Activated naive CD4-positive, alpha-beta T cell treated with anti-CD3 and anti-CD28 coated beads, Interleukin-2, amount 50 U/mL, for 16 hours (primary cell): ENCODE measurements at regions not wholly inside any gene's neighbourhood (a gene's known extent, or its start where the extent isn't known, plus 50 kb on each side); places are given as distances from the start of the nearest gene placed in this dataset.

Experiments used
- DNase-seq: peaks from one replicate; pipeline ENCODE4 v3.0.0-alpha.2; 2020

DNA sequence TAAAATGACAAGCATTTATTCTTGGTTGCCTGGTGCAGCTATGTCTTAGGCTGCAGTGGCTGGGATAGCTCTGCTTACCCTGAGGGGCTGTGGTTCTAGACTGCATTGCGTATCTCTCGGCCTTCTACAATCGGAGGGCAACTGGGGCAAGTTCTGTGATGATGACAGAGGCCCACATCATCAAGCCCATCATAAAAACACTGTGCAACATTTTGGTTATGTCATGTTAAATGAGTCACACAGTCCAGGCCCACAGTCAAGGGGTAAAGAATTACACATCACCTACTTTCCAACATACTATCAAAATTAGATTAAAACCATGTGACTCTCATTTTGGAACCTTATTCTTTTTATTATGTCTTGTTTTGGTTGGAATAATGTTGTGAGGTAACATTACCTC, 120.2 kb upstream of the GUCY1A1 start:
- DNase-seq = no peak

DNA sequence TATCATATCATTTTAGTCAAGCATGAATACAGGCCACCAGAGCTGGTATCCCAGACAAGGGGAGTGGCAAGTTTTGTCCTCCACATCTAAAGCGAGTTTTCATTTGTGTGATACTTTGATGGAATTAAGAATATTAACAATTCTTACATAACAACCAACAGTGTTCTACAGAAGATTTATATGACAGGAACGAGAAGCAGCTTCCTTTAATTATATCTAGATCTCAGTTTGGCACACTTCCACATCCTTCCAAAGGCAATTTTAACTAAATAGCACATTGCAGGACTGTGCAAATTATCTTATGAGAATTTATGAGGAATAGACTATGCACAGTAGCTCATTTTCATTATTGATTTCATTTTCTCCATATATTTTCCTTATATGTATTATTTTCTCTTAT, 121.2 kb upstream of the GUCY1A1 start:
- no peak for DNase-seq

DNA sequence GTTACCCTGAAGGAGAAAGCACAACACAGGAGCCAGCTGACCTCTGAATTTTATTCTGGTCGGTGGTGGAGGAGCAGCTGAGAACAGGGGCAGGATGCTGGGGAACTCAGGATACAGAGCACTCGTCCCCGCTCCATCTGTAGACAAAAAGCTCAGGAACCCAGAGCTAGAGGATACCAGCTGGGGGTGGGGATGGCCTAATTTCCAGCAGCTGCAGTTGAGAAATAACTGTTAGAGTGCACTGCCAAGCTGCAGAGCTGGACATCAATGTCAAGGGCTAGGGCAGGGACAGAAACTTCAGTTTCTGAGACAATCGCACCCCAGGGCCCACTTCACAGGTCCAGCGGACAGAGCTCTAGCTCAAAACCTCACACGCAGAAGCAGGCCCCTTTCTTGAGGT, 122.1 kb upstream of the GUCY1A1 start:
- DNase-seq = no peak

DNA sequence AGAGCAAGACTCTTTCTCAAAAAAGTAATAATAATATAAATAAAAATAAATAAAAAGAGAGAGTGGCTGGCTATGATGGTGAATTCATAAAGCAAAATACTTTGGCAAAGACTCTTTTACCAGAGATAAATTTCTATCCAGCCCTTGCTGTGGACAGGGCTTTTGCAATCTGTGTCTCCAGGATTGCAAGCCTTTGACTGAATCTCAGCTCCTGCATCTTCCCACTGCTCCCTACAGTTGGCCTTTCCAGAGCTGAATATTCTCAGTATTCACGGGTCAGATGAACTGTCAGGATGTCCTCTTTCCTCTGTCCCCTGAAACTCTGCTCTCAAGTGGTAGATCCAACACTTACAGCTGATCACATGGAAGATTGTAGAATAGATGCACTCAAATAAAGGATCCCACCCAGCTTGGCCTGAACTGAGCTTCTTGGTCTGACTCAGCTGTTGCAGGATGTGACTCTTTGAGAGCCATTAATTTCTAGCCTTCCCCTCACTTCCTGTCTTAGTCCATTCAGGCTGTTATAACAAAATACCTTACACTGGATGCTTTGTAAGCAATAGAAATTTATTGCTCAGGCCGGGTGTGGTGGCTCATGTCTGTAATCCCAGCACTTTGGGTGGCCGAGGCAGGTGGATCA, 123.4 kb upstream of the GUCY1A1 start:
- DNase-seq = no peak

DNA sequence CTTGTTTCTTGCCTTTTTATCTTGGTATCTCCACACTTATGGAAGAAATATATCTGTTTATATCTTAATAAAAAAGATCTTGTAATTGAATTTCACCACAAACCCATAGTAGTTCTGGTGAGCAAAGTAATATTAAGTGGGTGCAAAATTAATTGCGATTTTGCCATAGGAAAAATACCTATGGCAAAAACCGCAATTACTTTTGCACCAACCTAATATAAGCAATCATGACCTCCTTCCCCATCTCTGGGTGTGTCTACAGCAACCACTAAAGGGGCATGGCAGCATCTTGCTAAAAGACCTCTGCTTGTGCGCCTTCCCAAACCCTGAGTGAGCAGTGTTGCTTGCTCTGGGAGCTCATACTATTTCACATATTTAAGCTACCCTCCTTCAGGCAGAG, 124.2 kb upstream of the GUCY1A1 start:
- DNase-seq = no peak

DNA sequence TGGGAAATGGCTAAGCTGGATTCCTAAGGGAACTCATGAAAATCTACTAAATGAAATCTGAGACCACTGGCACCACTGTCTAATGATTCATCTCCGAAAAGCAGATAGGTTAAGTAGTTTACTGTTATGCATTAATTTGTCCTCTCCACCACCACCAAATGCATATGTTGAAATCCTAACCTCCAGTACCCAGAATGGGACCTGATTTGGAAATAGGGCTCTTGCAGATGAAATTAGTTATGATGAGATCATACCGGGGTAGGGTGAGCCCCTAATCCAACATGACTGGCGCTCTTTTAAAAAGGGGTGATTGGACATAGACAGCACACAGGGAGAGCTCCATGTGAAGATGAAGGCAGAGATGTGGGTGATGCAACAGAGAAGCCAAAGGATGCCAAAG, 124.9 kb upstream of the GUCY1A1 start:
- no peak for DNase-seq

DNA sequence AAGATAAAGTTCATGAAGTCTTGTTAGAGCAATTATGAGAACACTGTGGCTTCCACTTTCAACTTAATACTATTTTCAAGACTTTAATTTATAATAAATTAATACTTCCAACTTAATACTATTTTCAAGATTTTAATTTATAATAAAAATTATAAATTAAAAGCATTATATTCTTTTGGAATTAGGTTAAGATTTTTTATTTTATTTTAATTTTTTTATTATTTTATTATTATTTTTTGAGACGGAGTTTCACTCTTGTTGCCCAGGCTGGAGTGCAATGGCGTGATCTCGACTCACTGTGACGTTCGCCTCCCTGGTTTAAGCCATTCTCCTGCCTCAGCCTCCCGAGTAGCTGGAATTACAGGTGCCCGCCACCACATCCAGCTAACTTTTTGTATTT, 126.0 kb upstream of the GUCY1A1 start:
- DNase-seq = no peak

DNA sequence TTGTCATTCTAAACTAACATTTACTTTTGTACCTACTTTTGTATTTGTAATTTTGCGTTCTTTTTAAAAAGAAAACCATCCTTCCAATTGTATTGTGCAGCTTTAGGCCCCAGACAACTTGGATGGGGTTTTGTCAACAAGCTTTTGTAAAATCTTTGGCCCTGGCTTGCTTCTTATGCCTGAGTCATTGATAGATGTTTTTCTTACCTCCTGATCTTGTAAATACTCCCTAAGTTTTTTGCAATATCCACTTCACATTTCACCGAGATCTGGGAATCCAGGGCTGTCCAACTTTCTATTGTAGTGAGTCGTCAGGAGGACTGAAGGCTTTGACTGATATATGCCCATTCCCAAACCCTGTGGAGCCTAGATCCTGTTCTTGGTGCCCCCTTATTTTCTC, 126.9 kb upstream of the GUCY1A1 start:
- DNase-seq = no peak

DNA sequence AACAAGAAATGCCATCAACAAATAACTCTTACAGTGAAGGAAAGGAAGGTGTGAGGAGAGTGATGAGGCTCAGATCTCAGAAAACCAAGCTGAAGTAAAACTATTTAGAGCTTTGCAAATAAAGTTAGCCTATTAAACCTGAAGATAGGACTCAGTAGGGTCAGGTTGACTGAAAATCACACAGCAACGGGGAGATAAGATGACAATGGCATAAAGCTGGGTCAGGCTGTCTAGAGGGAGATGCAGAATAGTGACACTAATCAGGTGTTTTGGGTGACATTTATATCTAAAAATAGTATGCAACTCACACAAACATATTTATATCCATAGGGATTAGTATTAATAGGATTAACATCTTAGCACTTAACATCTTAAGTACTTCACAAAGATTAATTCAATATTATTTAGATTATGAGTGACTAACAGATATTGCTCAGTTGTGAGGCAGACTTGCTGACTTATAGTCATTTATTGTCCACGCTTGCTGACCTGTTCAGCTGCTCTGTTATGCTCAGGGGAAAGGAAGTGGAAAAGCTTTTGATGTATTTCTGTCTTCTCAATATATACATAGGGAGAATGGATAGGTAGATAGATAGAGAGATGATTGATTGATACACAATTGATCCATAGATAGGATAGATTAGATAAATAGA, 130.7 kb upstream of the GUCY1A1 start:
- no peak for DNase-seq

DNA sequence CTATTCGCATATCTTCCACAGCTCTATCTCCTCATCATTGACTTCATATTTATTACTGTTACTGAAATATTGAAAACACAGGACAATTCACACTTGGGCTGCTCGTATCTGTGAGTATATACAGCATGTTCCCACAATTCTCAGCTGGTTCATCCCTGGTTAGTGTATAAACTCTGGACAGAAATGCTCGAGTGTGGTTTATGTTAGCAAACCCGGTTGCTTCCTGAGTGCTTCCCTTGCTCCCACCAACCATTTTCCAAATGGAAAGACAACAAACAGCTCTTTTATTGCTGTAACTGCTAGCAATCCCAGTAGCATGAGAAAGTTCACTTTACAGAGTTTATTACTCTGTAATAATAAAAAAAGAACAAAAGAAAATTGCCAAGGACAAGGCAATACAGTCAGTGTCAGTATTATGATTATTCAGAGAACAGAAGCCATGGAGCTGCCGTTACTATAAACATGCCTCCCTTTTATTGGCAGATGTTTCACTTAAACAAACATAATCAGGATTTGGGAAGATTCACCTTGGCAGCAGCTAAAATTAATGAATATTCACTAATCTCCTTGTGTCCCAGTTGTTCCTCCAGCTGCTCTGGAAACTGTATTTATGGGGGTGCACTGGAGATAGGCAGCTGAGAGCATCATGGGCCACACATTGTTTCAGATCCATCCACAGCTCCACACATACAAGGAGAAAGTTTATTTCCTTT, 134.1 kb upstream of the GUCY1A1 start:
- DNase-seq = no peak

DNA sequence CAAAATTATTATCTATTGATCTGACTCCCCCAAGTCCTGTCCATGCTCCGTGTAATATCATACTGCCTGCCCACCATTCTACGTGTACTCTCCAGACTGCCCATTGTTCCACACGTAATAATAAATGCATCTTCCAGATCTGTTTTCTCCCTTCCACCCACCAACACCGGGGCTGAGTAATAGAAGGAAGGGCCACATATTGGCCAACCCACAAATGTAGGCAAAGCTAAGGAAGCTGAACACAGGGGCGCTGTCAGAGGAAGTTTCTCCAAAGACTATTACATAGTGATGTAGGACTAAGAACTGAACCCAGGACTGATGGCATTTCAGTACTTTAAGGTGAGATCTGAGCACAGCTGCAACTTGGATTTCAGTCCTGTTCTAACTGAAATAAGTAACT, 135.8 kb upstream of the GUCY1A1 start:
- DNase-seq = no peak

DNA sequence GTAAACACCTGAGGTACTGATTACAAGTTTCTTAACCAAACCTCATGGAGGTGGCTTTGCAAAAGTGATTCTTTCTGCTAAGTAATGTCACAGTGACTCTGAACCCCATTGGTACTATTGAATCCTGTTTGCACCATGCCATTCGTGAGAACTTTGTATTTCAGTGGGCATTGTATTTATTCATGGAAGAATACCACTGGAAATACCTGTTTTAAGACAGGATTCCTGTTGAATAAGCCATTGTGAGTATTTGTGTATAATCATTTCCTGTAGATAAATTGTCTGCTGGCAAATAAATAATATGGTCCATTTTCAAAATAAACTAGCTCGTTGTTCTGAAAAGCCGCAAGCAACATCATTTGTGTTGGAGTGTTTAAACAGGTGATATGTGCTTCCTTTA, 136.4 kb upstream of the GUCY1A1 start:
- no peak for DNase-seq

DNA sequence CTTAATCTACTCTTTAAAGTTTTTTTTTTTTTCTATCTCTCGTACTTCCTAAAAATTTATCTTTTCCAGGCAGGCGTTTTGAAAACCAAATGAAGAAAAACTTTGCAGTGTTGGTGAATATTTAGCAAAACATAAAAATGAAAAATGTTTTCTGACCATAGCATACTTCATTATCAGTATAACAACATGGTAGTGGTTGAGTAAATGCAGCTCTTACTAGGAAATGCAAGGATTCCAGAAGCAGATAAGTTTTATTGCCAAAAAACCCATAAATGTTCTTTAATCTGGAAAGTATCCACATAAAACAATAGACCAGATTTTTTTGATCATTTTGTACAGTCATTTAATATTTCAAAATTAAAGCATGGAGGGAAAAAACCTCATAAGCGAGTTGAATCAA, 136.9 kb upstream of the GUCY1A1 start:
- no peak for DNase-seq

DNA sequence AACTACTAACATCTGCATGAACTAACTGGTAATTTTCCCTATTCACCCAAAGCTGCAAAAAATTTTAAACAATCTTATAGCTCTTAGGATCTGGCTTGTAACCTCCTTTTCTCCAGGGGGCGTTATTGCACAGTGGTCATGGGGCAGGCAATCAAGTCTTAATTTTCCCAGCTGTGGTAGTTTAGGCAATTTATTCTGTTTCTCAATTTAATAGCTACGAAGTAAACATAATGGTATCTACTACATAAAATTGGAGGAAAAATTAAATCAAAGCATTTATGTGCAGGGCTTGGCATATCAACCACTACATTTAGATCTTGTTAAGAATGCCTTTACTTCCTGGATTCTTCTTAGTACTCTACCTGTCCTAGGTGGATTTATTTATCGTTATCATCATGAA, 137.4 kb upstream of the GUCY1A1 start:
- DNase-seq = no peak

DNA sequence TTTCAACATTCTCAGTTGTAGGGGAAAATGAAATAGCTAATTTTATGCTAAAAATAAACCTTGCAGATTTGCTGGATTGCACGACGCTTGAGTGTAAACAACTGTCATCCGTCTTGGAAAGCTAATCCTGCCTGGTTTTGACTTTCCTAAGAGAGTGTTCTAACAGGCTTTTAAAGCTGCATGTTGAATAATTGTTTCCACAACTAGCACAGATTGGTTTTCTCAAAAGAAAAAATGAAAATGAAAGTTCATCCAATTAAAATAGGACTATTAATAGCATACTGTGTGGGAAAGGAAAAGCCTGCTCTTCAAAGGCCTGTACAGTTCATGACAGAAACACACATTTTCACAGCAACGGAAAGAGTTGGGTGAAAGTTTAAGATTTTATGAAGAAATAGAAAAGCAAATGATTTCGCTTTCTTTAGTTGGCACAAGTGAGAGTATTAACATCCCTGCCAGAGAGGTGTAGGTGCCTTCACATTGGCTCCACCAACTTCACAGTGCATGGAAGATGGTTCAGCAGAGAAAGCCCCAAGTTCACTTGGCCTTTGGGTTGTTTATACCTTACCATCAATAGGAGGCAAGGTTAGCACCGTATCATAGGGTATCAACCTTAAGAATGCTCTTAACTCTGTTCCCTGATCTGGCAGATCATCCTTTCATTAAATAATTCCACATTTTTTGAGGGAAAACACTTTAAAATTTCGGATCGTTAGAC, 140.0 kb upstream of the GUCY1A1 start:
- DNase-seq = no peak

DNA sequence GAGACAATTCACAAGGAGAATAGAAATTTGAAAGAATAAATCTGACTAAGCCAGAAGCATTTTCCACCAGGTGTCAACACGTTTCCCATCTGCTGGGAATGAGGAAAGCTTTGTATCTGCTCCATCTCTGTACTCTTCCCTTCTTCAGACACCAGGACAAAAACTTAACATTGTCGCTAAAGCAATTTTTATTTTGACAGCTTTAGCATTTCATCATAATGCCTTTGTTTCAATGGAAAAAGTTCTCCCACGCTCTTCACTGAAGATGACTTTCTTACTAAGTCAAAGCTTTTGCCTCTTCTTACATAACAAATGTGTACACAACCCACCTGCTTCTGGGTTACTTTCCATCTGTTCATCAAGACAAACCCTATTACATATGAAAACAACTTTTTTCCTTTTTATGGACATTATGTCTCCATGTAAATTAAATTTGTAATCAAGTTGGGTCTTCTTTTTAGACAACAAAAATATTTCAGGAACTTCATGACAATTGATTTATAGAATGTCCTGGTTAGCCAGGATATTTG, 141.7 kb upstream of the GUCY1A1 start:
- DNase-seq = no peak

DNA sequence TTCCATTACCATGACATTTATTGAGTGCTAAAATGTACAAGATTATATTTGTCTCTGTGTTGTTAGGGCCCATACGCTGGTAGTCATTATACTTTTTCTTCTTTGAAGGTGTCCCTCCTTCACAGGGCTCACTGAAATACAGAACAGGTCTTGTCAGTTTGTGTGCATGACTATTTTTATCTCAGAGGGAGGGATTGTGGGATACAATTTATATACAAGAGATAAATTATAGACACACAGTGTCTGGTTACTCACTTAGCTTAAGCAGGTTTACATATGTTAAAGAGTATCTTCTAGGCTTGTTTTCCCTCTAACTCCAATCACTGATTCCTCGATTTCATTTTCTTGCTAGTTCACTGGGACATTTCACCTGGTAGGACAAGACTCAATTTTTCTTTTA, 143.3 kb upstream of the GUCY1A1 start:
- DNase-seq = no peak

DNA sequence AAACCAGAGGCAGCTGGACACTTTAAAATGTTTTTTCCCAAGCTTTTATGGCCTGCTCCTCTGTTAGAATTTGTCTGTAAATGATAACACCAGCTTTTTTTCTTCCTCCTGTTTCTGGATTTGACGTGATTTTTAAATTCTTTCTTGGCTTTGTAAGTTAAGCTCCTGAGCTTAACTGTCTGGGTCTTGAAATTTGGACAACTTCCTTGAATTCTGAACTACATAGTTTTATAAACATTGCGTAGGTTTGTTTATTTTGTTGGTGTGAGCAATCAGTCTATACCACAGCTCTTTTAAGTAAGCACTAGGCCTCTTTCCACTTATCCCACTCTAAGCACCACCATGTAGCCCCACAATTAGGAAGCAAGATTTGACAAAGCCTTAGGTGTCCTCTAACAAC, 144.4 kb upstream of the GUCY1A1 start:
- DNase-seq = no peak

DNA sequence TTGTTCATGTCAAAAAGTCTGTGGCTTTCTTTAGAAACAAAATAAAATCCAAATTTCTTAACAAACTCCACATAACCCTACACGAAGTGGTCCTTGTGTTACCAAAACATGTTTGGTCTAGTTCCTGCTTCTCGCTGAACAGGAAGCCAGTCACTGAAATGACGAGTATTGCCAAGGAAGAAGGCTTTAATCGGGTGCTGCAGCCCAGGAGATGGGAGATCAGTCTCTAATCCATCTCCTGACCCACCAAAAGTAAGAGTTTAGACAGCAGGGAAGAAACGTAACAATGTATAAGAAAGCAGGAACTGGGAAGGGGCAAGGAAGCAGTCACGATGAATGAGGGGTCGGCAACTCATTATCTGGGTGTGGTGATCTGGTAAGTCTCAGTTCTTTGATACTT, 144.6 kb upstream of the MAP9 start:
- DNase-seq = no peak

DNA sequence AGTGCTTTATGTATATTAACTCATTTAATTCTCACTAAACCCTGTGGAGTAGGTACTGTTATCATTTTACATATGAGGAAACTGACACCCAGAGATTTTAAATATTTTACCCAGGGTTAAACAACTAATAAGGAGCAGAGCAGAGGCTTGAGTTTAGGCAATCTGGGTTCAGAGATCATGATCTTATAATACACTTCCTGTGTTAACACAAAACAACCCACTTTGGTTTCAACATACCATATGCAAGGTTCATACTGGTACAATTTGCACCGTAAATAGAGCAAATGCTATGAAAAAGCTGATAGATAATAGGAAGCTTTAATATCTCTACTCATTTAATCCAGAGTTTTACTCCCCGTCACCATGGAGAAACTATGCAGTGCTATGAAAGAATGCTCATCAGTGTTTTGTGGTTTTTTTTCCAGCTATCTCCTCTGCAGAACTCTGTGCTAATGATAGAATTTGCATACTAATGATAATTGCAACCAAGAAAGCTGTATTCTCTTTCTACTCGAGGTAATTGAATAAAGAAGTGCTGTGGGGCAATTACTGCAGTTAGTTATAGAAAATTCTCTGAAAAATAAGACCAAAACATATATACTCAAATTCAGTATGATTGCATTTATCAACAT, 138.8 kb upstream of the MAP9 start:
- DNase-seq = no peak

DNA sequence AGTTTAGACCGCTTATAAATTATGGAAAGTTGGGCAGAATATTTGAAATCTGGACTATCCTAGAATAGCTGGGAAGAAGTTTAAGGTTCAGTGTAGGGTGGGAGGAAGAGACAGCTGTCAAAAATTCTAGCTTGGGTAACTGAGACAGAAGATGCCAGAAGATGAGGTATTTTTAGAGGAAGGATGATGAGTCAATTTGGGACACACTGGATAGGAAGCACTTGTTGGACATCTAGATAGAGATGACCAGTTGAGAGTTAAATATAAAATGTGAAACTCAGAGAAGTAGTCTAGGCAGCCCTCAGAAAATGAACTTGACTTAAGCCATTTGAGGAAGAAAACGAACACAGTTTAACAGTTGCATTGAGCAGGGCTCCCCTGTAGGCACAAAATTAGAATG, 137.9 kb upstream of the MAP9 start:
- DNase-seq = no peak

DNA sequence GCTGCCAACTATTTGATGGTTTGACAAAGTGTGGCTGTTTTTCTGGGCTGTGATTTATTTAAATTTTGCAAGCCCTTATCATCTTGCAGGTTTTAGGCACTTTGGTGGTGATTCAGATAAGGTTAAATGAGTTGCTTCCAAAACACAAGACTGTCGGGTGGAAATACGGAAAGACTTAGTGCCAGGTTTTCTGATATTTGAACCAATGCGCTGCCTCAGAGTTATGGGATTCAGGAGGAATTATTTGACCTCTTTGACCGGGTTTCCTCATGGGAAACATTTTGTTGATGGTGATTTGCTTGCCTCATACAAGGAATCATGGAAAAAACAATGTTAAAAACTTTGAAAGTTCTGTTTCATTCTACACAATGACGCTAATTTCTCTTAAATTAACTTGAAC, 136.1 kb upstream of the MAP9 start:
- no peak for DNase-seq

DNA sequence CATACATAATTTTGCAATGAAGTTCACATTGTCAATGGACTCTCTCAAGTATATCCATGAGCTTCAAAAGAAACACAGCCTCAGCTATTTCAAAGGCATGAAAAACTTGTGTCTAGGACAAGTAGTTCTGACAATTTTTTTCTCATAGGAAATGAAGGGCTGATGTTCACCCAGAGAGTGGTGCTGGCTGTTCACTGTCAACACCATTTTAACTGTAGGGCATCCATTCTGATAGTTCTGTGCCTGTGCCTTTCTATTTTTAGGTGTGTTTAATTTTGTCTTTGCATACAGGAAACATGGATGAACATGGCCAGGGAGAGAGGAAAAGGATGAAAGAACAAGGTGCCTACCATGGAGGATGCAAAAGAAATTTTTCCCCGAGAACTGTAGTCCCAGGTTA, 135.3 kb upstream of the MAP9 start:
- no peak for DNase-seq
